SK-N-MC (cell line): ENCODE measurements at regions not wholly inside any gene's neighbourhood (a gene's known extent, or its start where the extent isn't known, plus 50 kb on each side); places are given as distances from the start of the nearest gene placed in this dataset.

Experiments
- EZH2 ChIP-seq: fragments of 200-600 bp; sonication (generic); IDR thresholded peaks from one replicate; pipeline ENCODE4 v1.6.1; 2017; ENCODE audit warnings: antibody characterized with exemption
- FOXP2 ChIP-seq: optimal IDR thresholded peaks from 2 replicates; pipeline ENCODE3; 2011; ENCODE audit warnings: mild to moderate bottlenecking, moderate library complexity; ENCODE audit not compliant: insufficient read depth; ENCODE audit errors: extremely low read length, control extremely low read depth
- POLR2AphosphoS5 ChIP-seq: IDR thresholded peaks from 2 replicates; pipeline ENCODE4 v1.6.1; 2012; ENCODE audit warnings: mild to moderate bottlenecking, low read depth, low read length, borderline replicate concordance

- TF ChIP-seq EZH2 (no peak), POLR2AphosphoS5 (no peak), FOXP2 (no peak)
Observed at GRCh38 chr2:165007161-165007744, 51.9 kb upstream of the SLC38A11 start.
